Activated T-cell treated with anti-CD3 and anti-CD28 coated beads, Interleukin-2, amount 50 U/mL, for 72 hours (primary cell): ENCODE measurements at regions not wholly inside any gene's neighbourhood (a gene's known extent, or its start where the extent isn't known, plus 50 kb on each side); places are given as distances from the start of the nearest gene placed in this dataset.
A peak's percentile ranks its signal among the peaks of the same experiment; 100 is the strongest.

Experiments used
- ATAC-seq, 2 donors: fragments of 150-1000 bp; cut with Tn5 transposase; replicated peaks in 1 of 2; 2 replicates each; pipeline ENCODE4 v1.10.0; 2021; ENCODE audit warnings: moderate library complexity in 2 of 2, mild to moderate bottlenecking in 1 of 2
- DNase-seq, 2 donors: peaks; one replicate each; pipeline ENCODE4 v3.0.0; 2021 to 2022; ENCODE audit warnings: mixed read lengths in 1 of 2
- H3K27ac Mint-ChIP-seq: one replicate; pipeline ENCODE4 v1.8.0; 2022; ENCODE audit warnings: mild to moderate bottlenecking, moderate library complexity, mixed read lengths
- H3K27me3 Mint-ChIP-seq: one replicate; pipeline ENCODE4 v1.8.0; 2022; ENCODE audit warnings: low read depth, mixed read lengths
- H3K36me3 Mint-ChIP-seq, 2 donors: one replicate each; pipeline ENCODE4 v1.8.0; 2022; ENCODE audit warnings: mixed read lengths in 2 of 2, mild to moderate bottlenecking in 1 of 2; ENCODE audit not compliant: insufficient read depth in 2 of 2
- H3K4me1 Mint-ChIP-seq: one replicate; pipeline ENCODE4 v1.8.0; 2022; ENCODE audit warnings: low read depth, mixed read lengths
- H3K4me3 Mint-ChIP-seq, 2 donors: one replicate each; pipeline ENCODE4 v1.8.0; 2022; ENCODE audit warnings: mild to moderate bottlenecking in 2 of 2, mixed read lengths in 2 of 2, moderate library complexity in 2 of 2
- H3K9me3 Mint-ChIP-seq, 2 donors: one replicate each; pipeline ENCODE4 v1.8.0; 2022; ENCODE audit warnings: mixed read lengths in 2 of 2

- DNase-seq (no peak), ATAC-seq (no peak)
- peaks cover 0 to 5% of the 10 kb centered on the region in 2 donors for H3K9me3 Mint-ChIP-seq
- H3K4me3 Mint-ChIP-seq: no peak overlapping the region
- no peaks in the 10 kb centered on the region for H3K27me3 Mint-ChIP-seq
- H3K27ac Mint-ChIP-seq: no peak overlapping the region
- peaks cover 6% of the 10 kb centered on the region for H3K4me1 Mint-ChIP-seq
- H3K36me3 Mint-ChIP-seq: peaks cover 5% of the 10 kb centered on the region in 2 donors
These were observed 120.5 kb downstream of the ZFP36L2 start for GRCh38 chr2:43105586-43106558.

- Mint-ChIP-seq H3K36me3 (peaks cover 5% of the 10 kb centered on the region in 2 donors), H3K27ac (no peak overlapping the region), H3K9me3 (peaks cover 0 to 5% of the 10 kb centered on the region in 2 donors)
These were observed 121.6 kb downstream of the ZFP36L2 start for GRCh38 chr2:43104763-43105162.

GRCh38 chr2:43104106-43104505 lies 122.3 kb downstream of the ZFP36L2 start:
- no peak for ATAC-seq
- peaks cover 6% of the 10 kb centered on the region for H3K4me1 Mint-ChIP-seq
- peaks cover 0 to 5% of the 10 kb centered on the region in 2 donors for H3K9me3 Mint-ChIP-seq
- no peak for DNase-seq
- peaks cover 7% of the 10 kb centered on the region for H3K27me3 Mint-ChIP-seq
- H3K4me3 Mint-ChIP-seq: no peak overlapping the region
- H3K36me3 Mint-ChIP-seq: peaks cover 5% of the 10 kb centered on the region in 2 donors
- H3K27ac Mint-ChIP-seq: no peak overlapping the region

More at GRCh38 chr2:43104763-43105162, 121.6 kb downstream of the ZFP36L2 start:
- H3K27me3 Mint-ChIP-seq: peaks cover 4% of the 10 kb centered on the region
- peaks cover 6% of the 10 kb centered on the region for H3K4me1 Mint-ChIP-seq
- DNase-seq (no peak), ATAC-seq (no peak)
- no peak overlapping the region for H3K4me3 Mint-ChIP-seq

- DNase-seq (no peak), ATAC-seq (no peak)
- peaks cover 0 to 5% of the 10 kb centered on the region in 2 donors for H3K9me3 Mint-ChIP-seq
- peaks cover 5% of the 10 kb centered on the region in 2 donors for H3K36me3 Mint-ChIP-seq
- peaks cover 6% of the 10 kb centered on the region for H3K4me1 Mint-ChIP-seq
- H3K27ac Mint-ChIP-seq: peak overlapping the region; percentile 34
- H3K27me3 Mint-ChIP-seq: peaks cover 7% of the 10 kb centered on the region
- H3K4me3 Mint-ChIP-seq: no peak overlapping the region
These were observed 123.4 kb downstream of the ZFP36L2 start for GRCh38 chr2:43103093-43103404.

- Mint-ChIP-seq H3K9me3 (peaks cover 0 to 5% of the 10 kb centered on the region in 2 donors), H3K27ac (peak overlapping the region; percentile 34), H3K4me3 (no peak overlapping the region), H3K4me1 (peaks cover 6% of the 10 kb centered on the region), H3K27me3 (peaks cover 7% of the 10 kb centered on the region), H3K36me3 (peaks cover 5 to 7% of the 10 kb centered on the region in 2 donors)
- ATAC-seq (no peak), DNase-seq (no peak)
These were observed 123.9 kb downstream of the ZFP36L2 start for GRCh38 chr2:43102366-43103092.

GRCh38 chr2:43101751-43102150 lies 124.7 kb downstream of the ZFP36L2 start:
- peaks cover 7% of the 10 kb centered on the region for H3K27me3 Mint-ChIP-seq
- H3K36me3 Mint-ChIP-seq: peaks cover 5 to 8% of the 10 kb centered on the region in 2 donors
- H3K4me1 Mint-ChIP-seq: peaks cover 6% of the 10 kb centered on the region
- peaks cover 0 to 5% of the 10 kb centered on the region in 2 donors for H3K9me3 Mint-ChIP-seq
- H3K4me3 Mint-ChIP-seq: no peak overlapping the region
- DNase-seq (no peak), ATAC-seq (no peak)
- no peak overlapping the region for H3K27ac Mint-ChIP-seq

GRCh38 chr2:43100883-43101662 lies 125.3 kb downstream of the ZFP36L2 start:
- Mint-ChIP-seq H3K4me1 (peaks cover 5% of the 10 kb centered on the region), H3K27me3 (peaks cover 7% of the 10 kb centered on the region), H3K9me3 (peaks cover 0 to 5% of the 10 kb centered on the region in 2 donors), H3K27ac (no peak overlapping the region), H3K4me3 (no peak overlapping the region), H3K36me3 (peaks cover 7 to 8% of the 10 kb centered on the region in 2 donors)
- DNase-seq: no peak
- ATAC-seq: no peak

- DNase-seq: no peak
- no peak overlapping the region for H3K27ac Mint-ChIP-seq
- H3K4me3 Mint-ChIP-seq: no peak overlapping the region
- no peaks in the 10 kb centered on the region for H3K4me1 Mint-ChIP-seq
- H3K9me3 Mint-ChIP-seq: peaks cover 0 to 5% of the 10 kb centered on the region in 2 donors
- peaks cover 7% of the 10 kb centered on the region for H3K27me3 Mint-ChIP-seq
- no peak for ATAC-seq
- H3K36me3 Mint-ChIP-seq: peaks cover 7 to 8% of the 10 kb centered on the region in 2 donors
These were observed 126.0 kb downstream of the ZFP36L2 start for GRCh38 chr2:43100362-43100882.

- Mint-ChIP-seq H3K4me1 (no peaks in the 10 kb centered on the region), H3K27ac (no peak overlapping the region), H3K9me3 (peaks cover 0 to 5% of the 10 kb centered on the region in 2 donors), H3K36me3 (peaks cover 7% of the 10 kb centered on the region in 2 donors), H3K27me3 (peaks cover 7% of the 10 kb centered on the region), H3K4me3 (no peak overlapping the region)
- ATAC-seq (no peak), DNase-seq (no peak)
These were observed 126.6 kb downstream of the ZFP36L2 start for GRCh38 chr2:43099797-43100196.

GRCh38 chr2:43098539-43098938 lies 127.9 kb downstream of the ZFP36L2 start:
- DNase-seq (no peak), ATAC-seq (no peak)
- Mint-ChIP-seq H3K9me3 (peaks cover 0 to 2% of the 10 kb centered on the region in 2 donors), H3K4me1 (no peaks in the 10 kb centered on the region), H3K4me3 (no peak overlapping the region), H3K27me3 (peaks cover 7% of the 10 kb centered on the region), H3K36me3 (peaks cover 2 to 4% of the 10 kb centered on the region in 2 donors), H3K27ac (no peak overlapping the region)

GRCh38 chr2:43097644-43098408 lies 128.6 kb downstream of the ZFP36L2 start:
- H3K9me3 Mint-ChIP-seq: peaks cover 0 to 2% of the 10 kb centered on the region in 2 donors
- peaks cover 7% of the 10 kb centered on the region for H3K27me3 Mint-ChIP-seq
- no peak overlapping the region for H3K4me3 Mint-ChIP-seq
- ATAC-seq (no peak), DNase-seq (no peak)
- peaks cover 2 to 4% of the 10 kb centered on the region in 2 donors for H3K36me3 Mint-ChIP-seq
- H3K27ac Mint-ChIP-seq: no peak overlapping the region
- H3K4me1 Mint-ChIP-seq: no peaks in the 10 kb centered on the region
